ENCODE measurements at regions not wholly inside any gene's neighbourhood (a gene's known extent, or its start where the extent isn't known, plus 50 kb on each side); places are given as distances from the start of the nearest gene placed in this dataset.

GRCh38 chr10:126732308-126732707 is 61.8 kb upstream of the C10orf90 start:
- TF ChIP-seq CTCF (IDR thresholded peaks at IDR 0.05; ENCODE audit: low read depth, low read length): no peak
- no peak for TF ChIP-seq MAX (IDR thresholded peaks at IDR 0.05; ENCODE audit: low read depth, low read length)
- TF ChIP-seq MYC (IDR thresholded peaks at IDR 0.05; ENCODE audit: low read depth, low read length): no peak
- no peak for TF ChIP-seq POLR2A (IDR thresholded peaks at IDR 0.05; ENCODE audit: extremely low read depth, insufficient read length)
- no peak for DNase-seq (ENCODE audit: low read depth)
- H3K4me3 ChIP-seq (ENCODE audit: low read depth, low read length): no peak overlapping the region

- TF ChIP-seq CTCF (IDR thresholded peaks at IDR 0.05; ENCODE audit: low read depth, low read length) (no peak), MAX (IDR thresholded peaks at IDR 0.05; ENCODE audit: low read depth, low read length) (no peak)
- H3K4me3 ChIP-seq (ENCODE audit: low read depth, low read length): no peak overlapping the region
- no peak for DNase-seq (ENCODE audit: low read depth)
These were observed 62.4 kb upstream of the C10orf90 start for GRCh38 chr10:126732868-126733267.

GRCh38 chr10:126734015-126734414 is 63.5 kb upstream of the C10orf90 start:
- TF ChIP-seq MYC (IDR thresholded peaks at IDR 0.05; ENCODE audit: low read depth, low read length) (no peak), MAX (IDR thresholded peaks at IDR 0.05; ENCODE audit: low read depth, low read length) (no peak), POLR2A (IDR thresholded peaks at IDR 0.05; ENCODE audit: extremely low read depth, insufficient read length) (no peak), CTCF (IDR thresholded peaks at IDR 0.05; ENCODE audit: low read depth, low read length) (no peak)
- no peak for DNase-seq (ENCODE audit: low read depth)
- H3K4me3 ChIP-seq (ENCODE audit: low read depth, low read length): no peak overlapping the region

- TF ChIP-seq MYC (IDR thresholded peaks at IDR 0.05; ENCODE audit: low read depth, low read length): no peak
- TF ChIP-seq POLR2A (IDR thresholded peaks at IDR 0.05; ENCODE audit: extremely low read depth, insufficient read length): no peak
- TF ChIP-seq CTCF (IDR thresholded peaks at IDR 0.05; ENCODE audit: low read depth, low read length): no peak
- no peak for TF ChIP-seq MAX (IDR thresholded peaks at IDR 0.05; ENCODE audit: low read depth, low read length)
- no peak overlapping the region for H3K4me3 ChIP-seq (ENCODE audit: low read depth, low read length)
- DNase-seq (ENCODE audit: low read depth): no peak
These were observed 64.5 kb upstream of the C10orf90 start for GRCh38 chr10:126734967-126735366.

- no peak for DNase-seq (ENCODE audit: low read depth)
- H3K4me3 ChIP-seq (ENCODE audit: low read depth, low read length): no peak overlapping the region
- TF ChIP-seq MAX (IDR thresholded peaks at IDR 0.05; ENCODE audit: low read depth, low read length): no peak
- TF ChIP-seq POLR2A (IDR thresholded peaks at IDR 0.05; ENCODE audit: extremely low read depth, insufficient read length): no peak
- no peak for TF ChIP-seq CTCF (IDR thresholded peaks at IDR 0.05; ENCODE audit: low read depth, low read length)
- TF ChIP-seq MYC (IDR thresholded peaks at IDR 0.05; ENCODE audit: low read depth, low read length): no peak
These were observed 65.6 kb upstream of the C10orf90 start for GRCh38 chr10:126736142-126736541.

- TF ChIP-seq POLR2A (IDR thresholded peaks at IDR 0.05; ENCODE audit: extremely low read depth, insufficient read length) (no peak), MYC (IDR thresholded peaks at IDR 0.05; ENCODE audit: low read depth, low read length) (no peak), CTCF (IDR thresholded peaks at IDR 0.05; ENCODE audit: low read depth, low read length) (no peak), MAX (IDR thresholded peaks at IDR 0.05; ENCODE audit: low read depth, low read length) (no peak)
- DNase-seq (ENCODE audit: low read depth): no peak
- H3K4me3 ChIP-seq (ENCODE audit: low read depth, low read length): no peak overlapping the region
These were observed 66.2 kb upstream of the C10orf90 start for GRCh38 chr10:126736727-126737126.

Data from NB4 (cell line).